ENCODE measurements at regions not wholly inside any gene's neighbourhood (a gene's known extent, or its start where the extent isn't known, plus 50 kb on each side); places are given as distances from the start of the nearest gene placed in this dataset.
A peak's percentile ranks its signal among the peaks of the same experiment; 100 is the strongest.
"Not testable (repeated sequence)": the region's sequence is repeated elsewhere in the genome, so short reads cannot be mapped to it uniquely, and the experiment has no call there.

DNA sequence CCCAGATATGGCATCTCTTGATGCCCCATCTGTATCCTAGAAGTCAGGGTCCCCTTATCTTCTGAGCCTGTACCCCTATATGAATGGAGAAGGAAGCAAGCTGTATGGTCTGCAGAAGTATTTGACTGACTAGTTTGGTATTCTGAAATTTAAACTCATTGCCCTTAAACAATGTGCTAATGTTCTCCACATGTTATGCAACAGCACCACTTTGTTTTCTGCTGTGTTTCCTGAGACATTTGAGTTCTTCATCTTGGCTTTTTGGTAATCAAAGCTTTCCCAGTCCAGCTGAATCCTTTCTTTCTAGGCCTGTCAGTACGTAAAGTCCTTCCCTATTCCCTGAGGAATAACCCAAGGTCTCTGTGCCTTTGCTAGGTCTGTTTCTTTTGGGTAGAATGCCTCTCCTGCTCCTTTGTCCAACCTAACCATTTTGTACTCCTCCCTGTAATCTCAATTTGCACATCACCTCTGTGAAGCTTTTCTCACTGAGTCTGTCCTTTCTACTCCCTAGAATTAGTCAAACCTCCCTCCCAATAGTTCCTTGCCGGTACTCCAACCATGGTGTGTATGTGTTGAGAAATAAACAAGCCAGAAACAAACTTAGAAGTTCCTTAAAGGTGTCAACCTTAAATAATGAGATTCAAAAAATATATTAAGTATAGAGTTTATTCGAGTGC lies 72.1 kb upstream of the HSPB3 start:
- CTCF ChIA-PET (ENCODE audit: low intra/inter-chr PET ratio) = no interaction called here

GRCh38 chr5:54381319-54381718 lies 70.9 kb upstream of the ARL15 start:
- H3K9ac ChIP-seq (ENCODE audit: insufficient read depth in 1 of 2, low read depth in 2 of 2, low read length in 2 of 2); H3K9me1 ChIP-seq (ENCODE audit: control insufficient read depth, insufficient read depth, low read length); ATAC-seq; intact Hi-C loops (cut with micrococcal nuclease); POLR2A ChIA-PET; H3K27me3 ChIP-seq (ENCODE audit: control insufficient read depth in 2 of 2, insufficient read depth in 2 of 2, low read length in 2 of 2); DNase-seq (ENCODE audit: extremely low read depth in 1 of 4, low spot score in 3 of 4); in situ Hi-C loops (cut with MboI); H3K9me3 ChIP-seq (replicated peaks; ENCODE audit: control insufficient read depth, insufficient read depth, low read depth, low read length); H3K4me3 ChIP-seq; H3K27ac ChIP-seq (ENCODE audit: extremely low read depth, low read depth, low read length); FAIRE-seq; BruUV-seq (replicated peaks); CTCF ChIA-PET (ENCODE audit: low intra/inter-chr PET ratio); H4K20me1 ChIP-seq (replicated peaks; ENCODE audit: control insufficient read depth, insufficient read depth, low read length); H3K4me2 ChIP-seq (ENCODE audit: insufficient read depth, low read length); H2AFZ ChIP-seq (ENCODE audit: low read depth, low read length): not testable (repeated sequence)
- TF ChIP-seq POLR2G (IDR thresholded peaks at IDR 0.05; ENCODE audit: low read depth, low read length) = 0 out of 2 replicates have a peak, but pooled peaks have one; percentile 20
- Histone ChIP-seq H3K4me1 (replicated peaks in 1 of 2; ENCODE audit: control insufficient read depth in 2 of 2, insufficient read depth in 2 of 2, low read length in 2 of 2) (peaks cover 6 to 15% of the 10 kb centered on the region in 2 experiments), H3K36me3 (ENCODE audit: control insufficient read depth, insufficient read depth, low read length) (peaks cover 43% of the 10 kb centered on the region), H3K79me2 (ENCODE audit: control insufficient read depth, insufficient read depth, low read length) (peaks cover 51% of the 10 kb centered on the region)
- no CpG with 5 or more reads among the region's 31 CpGs for WGBS (ENCODE audit: insufficient coverage, low coverage, missing lambda C conversion rate)

More for the DNA sequence above, 72.1 kb upstream of the HSPB3 start:
- intact Hi-C loops (cut with micrococcal nuclease) (no loop called here), in situ Hi-C loops (cut with MboI) (no loop called here)
- Histone ChIP-seq H2AFZ (ENCODE audit: low read depth, low read length) (no peak overlapping the region), H3K36me3 (ENCODE audit: control insufficient read depth, insufficient read depth, low read length) (peaks cover 46% of the 10 kb centered on the region), H3K27ac (ENCODE audit: extremely low read depth, low read depth, low read length) (no peak overlapping the region), H4K20me1 (replicated peaks; ENCODE audit: control insufficient read depth, insufficient read depth, low read length) (no peaks in the 10 kb centered on the region), H3K4me3 (no peak overlapping the region), H3K4me1 (replicated peaks in 1 of 2; ENCODE audit: control insufficient read depth in 2 of 2, insufficient read depth in 2 of 2, low read length in 2 of 2) (peaks cover 6 to 30% of the 10 kb centered on the region in 2 experiments), H3K4me2 (ENCODE audit: insufficient read depth, low read length) (no peak overlapping the region), H3K79me2 (ENCODE audit: control insufficient read depth, insufficient read depth, low read length) (peaks cover 54% of the 10 kb centered on the region), H3K9me1 (ENCODE audit: control insufficient read depth, insufficient read depth, low read length) (no peaks in the 10 kb centered on the region), H3K27me3 (ENCODE audit: control insufficient read depth in 2 of 2, insufficient read depth in 2 of 2, low read length in 2 of 2) (no peaks in the 10 kb centered on the region), H3K9ac (ENCODE audit: insufficient read depth in 1 of 2, low read depth in 2 of 2, low read length in 2 of 2) (no peak overlapping the region), H3K9me3 (replicated peaks; ENCODE audit: control insufficient read depth, insufficient read depth, low read depth, low read length) (no peaks in the 10 kb centered on the region; the same call in none of the 2 replicates)
- ATAC-seq (no peak), FAIRE-seq (no peak), DNase-seq (ENCODE audit: extremely low read depth in 1 of 4, low spot score in 3 of 4) (no peak)
- TF ChIP-seq CEBPB (tag; IDR thresholded peaks at IDR 0.05) = peak; percentile 14; the same call in 1 of the 2 replicates
- TF ChIP-seq, protein P1, sequence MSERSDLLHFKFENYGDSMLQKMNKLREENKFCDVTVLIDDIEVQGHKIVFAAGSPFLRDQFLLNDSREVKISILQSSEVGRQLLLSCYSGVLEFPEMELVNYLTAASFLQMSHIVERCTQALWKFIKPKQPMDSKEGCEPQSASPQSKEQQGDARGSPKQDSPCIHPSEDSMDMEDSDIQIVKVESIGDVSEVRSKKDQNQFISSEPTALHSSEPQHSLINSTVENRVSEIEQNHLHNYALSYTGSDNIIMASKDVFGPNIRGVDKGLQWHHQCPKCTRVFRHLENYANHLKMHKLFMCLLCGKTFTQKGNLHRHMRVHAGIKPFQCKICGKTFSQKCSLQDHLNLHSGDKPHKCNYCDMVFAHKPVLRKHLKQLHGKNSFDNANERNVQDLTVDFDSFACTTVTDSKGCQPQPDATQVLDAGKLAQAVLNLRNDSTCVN (CRISPR knock-in tag; IDR thresholded peaks at IDR 0.05) = no peak
- no TSS peak for BruUV-seq (replicated peaks)
- WGBS (ENCODE audit: insufficient coverage, low coverage, missing lambda C conversion rate) = 84% methylated on average over 3 of the region's 3 CpGs
- POLR2A ChIA-PET = interaction anchor here (1.0 kb wide), 1 partner anchor 86 kb away, joined by 3 read pairs; no protein-coding TSS in a partner anchor
